ENCODE measurements at regions not wholly inside any gene's neighbourhood (a gene's known extent, or its start where the extent isn't known, plus 50 kb on each side); places are given as distances from the start of the nearest gene placed in this dataset.
A peak's percentile ranks its signal among the peaks of the same experiment; 100 is the strongest.

DNA sequence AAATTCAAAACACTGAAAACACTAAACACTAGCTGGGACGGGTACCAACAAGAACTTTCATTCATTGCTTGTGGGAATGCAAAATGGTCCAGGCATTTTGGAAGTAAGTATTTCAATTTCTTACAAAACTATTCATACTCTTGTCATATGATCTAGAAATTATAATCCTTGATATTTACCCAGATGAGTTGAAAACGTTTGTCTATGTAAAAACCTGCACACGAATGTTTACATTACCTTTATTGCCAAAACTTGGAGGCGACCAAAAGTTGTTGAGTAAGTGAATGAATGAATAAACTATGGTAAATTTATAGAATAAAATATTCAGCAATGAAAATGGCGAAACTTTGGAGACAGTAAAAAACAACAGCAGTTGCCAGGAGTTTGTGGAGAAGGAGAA lies 222.1 kb upstream of the EDIL3 start:
- H3K36me3 ChIP-seq (replicated peaks): no peaks in the 10 kb centered on the region
- in situ Hi-C loops (cut with HindIII; ENCODE audit: low pct_ligation_motif_present, low sequenced_read_pairs): no loop called here
- no peak for TF ChIP-seq CTCF (IDR thresholded peaks at IDR 0.05; ENCODE audit: low read depth, low read length, missing control alignments)
- DNase-seq: no peak
- no peaks in the 10 kb centered on the region for H3K27me3 ChIP-seq (replicated peaks)
- H3K4me3 ChIP-seq (ENCODE audit: low read depth, low read length): no peak overlapping the region
- H3K27ac ChIP-seq: no peak overlapping the region

GRCh38 chr5:84605241-84605640 lies 220.6 kb upstream of the EDIL3 start:
- H3K27me3 ChIP-seq (replicated peaks): no peaks in the 10 kb centered on the region
- no peaks in the 10 kb centered on the region for H3K36me3 ChIP-seq (replicated peaks)
- DNase-seq: no peak
- in situ Hi-C loops (cut with HindIII; ENCODE audit: low pct_ligation_motif_present, low sequenced_read_pairs): no loop called here
- H3K27ac ChIP-seq: no peak overlapping the region
- no peak for TF ChIP-seq CTCF (IDR thresholded peaks at IDR 0.05; ENCODE audit: low read depth, low read length, missing control alignments)
- H3K4me3 ChIP-seq (ENCODE audit: low read depth, low read length): no peak overlapping the region

DNA sequence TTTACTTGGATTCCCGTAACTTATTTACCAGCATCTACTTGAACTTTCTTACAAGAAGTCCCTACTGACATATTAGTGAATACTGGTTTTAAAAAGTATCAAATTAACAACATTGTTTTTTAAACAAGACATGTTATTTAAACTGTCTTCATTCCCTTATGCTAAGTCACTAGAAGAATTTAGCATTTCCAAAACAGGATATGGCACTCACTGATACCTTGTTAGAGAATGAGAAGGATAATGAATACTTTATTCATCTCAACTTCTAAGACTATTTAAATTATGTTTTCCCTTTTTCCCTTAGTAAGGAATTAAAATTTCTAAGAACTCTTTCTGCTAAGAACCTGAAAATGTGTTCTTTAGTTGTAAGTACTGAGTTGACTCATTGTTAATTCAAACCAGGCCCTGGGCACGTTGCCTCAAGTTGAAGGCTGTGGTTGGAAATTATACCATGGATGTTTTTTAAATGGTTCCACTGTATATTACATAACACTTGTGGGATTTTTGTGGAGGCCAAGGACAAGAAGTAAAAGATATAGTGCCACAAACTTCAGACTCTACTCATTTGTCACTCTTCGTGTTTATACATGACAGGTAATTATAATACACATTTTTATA lies 219.0 kb upstream of the EDIL3 start:
- DNase-seq: peak; percentile 79
- H3K4me3 ChIP-seq (ENCODE audit: low read depth, low read length): no peak overlapping the region
- no peak overlapping the region for H3K27ac ChIP-seq
- no peaks in the 10 kb centered on the region for H3K27me3 ChIP-seq (replicated peaks)
- in situ Hi-C loops (cut with HindIII; ENCODE audit: low pct_ligation_motif_present, low sequenced_read_pairs): no loop called here
- H3K36me3 ChIP-seq (replicated peaks): no peaks in the 10 kb centered on the region
- TF ChIP-seq CTCF (IDR thresholded peaks at IDR 0.05; ENCODE audit: low read depth, low read length, missing control alignments): no peak

GRCh38 chr5:84602371-84602771 lies 217.7 kb upstream of the EDIL3 start:
- TF ChIP-seq CTCF (IDR thresholded peaks at IDR 0.05; ENCODE audit: low read depth, low read length, missing control alignments): no peak
- DNase-seq: no peak
- in situ Hi-C loops (cut with HindIII; ENCODE audit: low pct_ligation_motif_present, low sequenced_read_pairs): no loop called here
- H3K27me3 ChIP-seq (replicated peaks): no peaks in the 10 kb centered on the region
- H3K27ac ChIP-seq: no peak overlapping the region
- H3K36me3 ChIP-seq (replicated peaks): no peaks in the 10 kb centered on the region
- no peak overlapping the region for H3K4me3 ChIP-seq (ENCODE audit: low read depth, low read length)

DNA sequence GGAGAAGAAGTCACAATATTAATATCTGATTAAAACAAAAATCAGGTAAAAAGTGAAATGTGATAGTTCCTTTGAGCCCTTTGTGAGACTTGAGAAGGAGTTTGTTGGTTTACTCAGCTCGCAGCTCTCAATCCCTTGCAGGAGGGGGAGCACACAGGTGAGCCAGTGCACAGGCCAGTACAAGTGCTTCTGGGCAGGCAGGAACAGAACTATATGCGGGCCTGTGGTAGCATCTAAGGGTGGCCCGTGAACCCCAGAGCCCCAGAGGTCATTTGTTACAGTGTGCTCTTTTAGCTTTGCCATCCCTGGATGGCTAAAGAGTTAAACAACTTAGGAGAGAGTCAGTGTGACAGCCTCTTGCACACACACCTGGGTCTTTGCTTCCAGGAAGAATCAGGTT lies 215.3 kb upstream of the EDIL3 start:
- H3K27ac ChIP-seq: no peak overlapping the region
- in situ Hi-C loops (cut with HindIII; ENCODE audit: low pct_ligation_motif_present, low sequenced_read_pairs): no loop called here
- TF ChIP-seq CTCF (IDR thresholded peaks at IDR 0.05; ENCODE audit: low read depth, low read length, missing control alignments): no peak
- DNase-seq: no peak
- no peak overlapping the region for H3K4me3 ChIP-seq (ENCODE audit: low read depth, low read length)
- no peaks in the 10 kb centered on the region for H3K27me3 ChIP-seq (replicated peaks)
- H3K36me3 ChIP-seq (replicated peaks): no peaks in the 10 kb centered on the region

GRCh38 chr5:84597904-84598303 lies 213.2 kb upstream of the EDIL3 start:
- H3K27me3 ChIP-seq (replicated peaks): no peaks in the 10 kb centered on the region

More at GRCh38 chr5:84597904-84598303, 213.2 kb upstream of the EDIL3 start:
- no peak overlapping the region for H3K27ac ChIP-seq
- DNase-seq: no peak
- TF ChIP-seq CTCF (IDR thresholded peaks at IDR 0.05; ENCODE audit: low read depth, low read length, missing control alignments): no peak
- no peaks in the 10 kb centered on the region for H3K36me3 ChIP-seq (replicated peaks)
- in situ Hi-C loops (cut with HindIII; ENCODE audit: low pct_ligation_motif_present, low sequenced_read_pairs): no loop called here
- H3K4me3 ChIP-seq (ENCODE audit: low read depth, low read length): no peak overlapping the region

All from brain microvascular endothelial cell (primary cell).